GM18502 (cell line): ENCODE measurements at regions not wholly inside any gene's neighbourhood (a gene's known extent, or its start where the extent isn't known, plus 50 kb on each side); places are given as distances from the start of the nearest gene placed in this dataset.

Experiments used
- ATAC-seq: cut with Tn5 transposase; IDR thresholded peaks from one replicate; pipeline ENCODE4 v1.9.1; 2021; ENCODE audit warnings: mild to moderate bottlenecking; ENCODE audit not compliant: unreplicated experiment, poor library complexity

DNA sequence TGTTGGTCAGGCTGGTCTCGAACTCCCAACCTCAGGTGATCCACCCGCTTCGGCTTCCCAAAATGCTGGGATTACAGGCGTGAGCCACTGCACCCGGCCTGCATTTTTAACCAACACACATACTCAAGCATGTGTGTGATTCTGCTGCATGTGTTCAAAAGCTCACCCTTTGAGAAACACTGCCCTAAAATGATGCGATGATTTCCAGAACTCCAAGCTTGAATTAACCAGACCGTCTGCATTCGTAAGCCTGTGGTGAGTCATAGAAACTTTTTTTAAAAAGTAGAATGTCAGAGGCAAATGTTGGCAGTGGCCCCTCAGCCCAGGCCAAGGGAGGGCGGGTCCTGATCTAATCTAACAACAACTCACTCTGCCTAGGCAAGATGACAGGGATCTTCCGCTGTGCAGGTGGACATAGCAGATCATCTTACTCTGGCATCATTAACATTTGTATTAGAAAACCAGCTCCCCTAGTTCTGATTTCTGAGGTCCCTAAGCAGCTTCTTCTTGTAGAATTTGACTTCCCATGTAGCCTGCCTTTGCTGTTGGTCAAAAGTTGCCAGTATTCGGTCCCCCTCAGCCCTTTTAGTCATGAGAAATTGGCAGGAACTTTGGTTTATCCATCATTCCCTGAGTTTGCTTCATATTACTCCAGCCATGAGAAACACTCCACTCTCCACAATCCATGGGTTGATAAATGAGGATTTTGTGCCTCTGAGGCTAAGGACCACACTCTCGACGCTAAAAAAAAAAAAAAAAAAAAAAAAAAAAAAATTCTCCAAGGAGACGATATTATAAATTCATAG, 190.4 kb downstream of the SKIDA1 start:
- ATAC-seq = no peak

DNA sequence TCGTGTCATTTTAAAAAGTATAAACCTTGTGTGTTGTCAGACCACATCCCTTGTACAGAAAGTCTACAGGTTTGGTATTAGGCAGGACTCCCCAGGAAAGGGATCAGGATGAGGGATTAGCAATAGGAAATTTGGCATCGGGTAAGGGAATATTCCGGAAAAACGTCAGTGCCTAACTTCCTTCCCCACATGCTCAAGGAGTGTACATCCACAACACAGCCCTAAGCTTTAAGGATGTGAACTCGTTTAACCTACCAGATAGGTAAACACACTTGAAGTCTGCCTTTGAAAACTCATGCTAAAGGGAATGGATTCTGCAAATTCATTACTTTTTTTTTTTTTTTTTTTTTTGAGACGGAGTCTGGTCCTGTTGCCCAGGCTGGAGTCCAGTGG, 194.9 kb downstream of the SKIDA1 start:
- ATAC-seq = no peak

DNA sequence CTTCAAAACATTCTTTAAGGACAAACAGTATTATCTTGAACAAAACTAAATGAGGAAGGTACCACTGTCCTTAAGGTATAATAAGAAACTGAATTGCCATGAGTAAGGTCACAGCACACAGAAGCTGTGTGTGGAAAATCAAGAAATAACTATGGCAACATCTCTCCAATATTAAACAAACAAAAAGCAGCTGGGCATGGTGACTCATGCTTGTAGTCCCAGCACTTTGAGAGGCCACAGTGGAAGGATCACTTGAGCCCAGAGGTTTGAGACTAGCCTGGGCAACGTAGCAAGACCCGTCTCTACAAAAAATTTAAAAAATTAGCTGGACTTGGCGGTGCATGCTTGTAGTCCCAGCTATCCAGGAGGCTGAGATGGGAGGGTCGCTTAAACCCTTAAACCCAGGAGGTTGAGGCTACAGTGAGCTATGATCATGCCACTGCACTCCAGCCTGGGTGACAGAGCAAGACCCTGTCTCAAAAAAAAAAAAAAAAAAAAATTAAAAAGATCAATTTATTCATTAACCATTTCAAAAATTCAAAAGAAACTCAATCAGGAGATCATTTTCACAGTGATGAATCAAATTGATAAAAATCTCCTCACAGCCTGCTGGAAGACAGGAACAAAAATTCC, 195.4 kb downstream of the SKIDA1 start:
- no peak for ATAC-seq

DNA sequence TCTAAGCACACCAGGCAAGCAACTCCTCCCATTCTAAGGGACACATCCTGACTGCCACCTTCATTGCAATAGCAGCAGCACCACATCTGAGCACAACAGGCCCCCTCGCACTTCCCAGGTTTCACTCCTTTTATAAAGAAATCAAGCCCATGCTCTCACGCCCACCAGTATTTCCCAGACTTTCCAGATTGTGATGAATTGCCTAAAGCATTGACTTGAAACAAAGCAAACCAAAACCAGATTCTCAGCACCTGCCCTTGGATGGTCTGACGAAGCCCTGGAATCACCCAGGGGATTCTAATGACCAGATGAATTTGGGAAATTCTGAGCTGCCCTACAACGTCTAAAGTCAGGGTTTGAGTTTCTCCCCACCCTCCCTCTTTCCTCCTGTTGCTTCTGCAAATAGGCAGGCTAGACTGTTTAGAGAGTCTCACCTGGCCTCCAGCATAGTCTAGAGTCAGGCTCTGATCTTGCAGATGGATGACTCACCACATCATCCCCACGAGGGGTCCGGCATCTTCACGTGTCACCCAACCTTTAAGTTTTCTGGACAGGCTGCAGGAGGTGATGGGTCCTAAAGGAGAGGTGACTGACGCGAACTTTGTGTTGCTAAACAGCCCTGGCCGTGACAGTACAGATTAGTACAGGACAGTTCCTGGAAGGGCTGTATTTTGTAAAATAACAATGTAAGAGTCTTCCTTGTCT, 198.0 kb downstream of the SKIDA1 start:
- no peak for ATAC-seq

DNA sequence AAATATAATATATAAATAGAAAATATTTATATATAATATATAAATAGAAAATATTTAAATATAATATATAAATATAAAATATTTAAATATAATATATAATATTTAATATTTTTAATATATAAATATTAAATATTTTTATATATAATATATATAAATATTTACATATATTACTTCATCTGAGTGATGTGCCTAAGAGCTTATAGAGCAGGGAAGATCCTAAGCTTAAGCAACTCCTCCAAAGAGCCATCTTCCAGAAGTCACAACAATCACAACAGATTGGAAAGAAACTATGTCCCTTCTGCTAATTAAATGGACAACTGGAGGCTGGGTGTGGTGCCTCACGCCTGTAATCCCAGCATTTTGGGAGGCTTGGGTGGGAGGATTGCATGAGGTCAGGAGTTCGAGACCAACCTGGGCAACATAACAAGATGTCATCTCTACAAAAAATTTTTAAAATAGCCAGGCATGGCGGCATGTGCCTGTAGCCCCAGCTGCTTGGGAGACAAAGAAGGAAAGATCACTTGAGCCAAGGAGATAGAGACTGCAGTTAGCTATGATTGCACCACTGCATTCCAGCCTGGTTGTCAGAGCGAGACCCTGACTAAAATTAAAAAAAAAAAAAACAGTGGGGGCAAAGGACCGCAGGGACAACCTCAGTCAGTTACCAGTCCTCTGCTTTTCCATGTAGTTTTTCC, 198.7 kb downstream of the SKIDA1 start:
- ATAC-seq = no peak

DNA sequence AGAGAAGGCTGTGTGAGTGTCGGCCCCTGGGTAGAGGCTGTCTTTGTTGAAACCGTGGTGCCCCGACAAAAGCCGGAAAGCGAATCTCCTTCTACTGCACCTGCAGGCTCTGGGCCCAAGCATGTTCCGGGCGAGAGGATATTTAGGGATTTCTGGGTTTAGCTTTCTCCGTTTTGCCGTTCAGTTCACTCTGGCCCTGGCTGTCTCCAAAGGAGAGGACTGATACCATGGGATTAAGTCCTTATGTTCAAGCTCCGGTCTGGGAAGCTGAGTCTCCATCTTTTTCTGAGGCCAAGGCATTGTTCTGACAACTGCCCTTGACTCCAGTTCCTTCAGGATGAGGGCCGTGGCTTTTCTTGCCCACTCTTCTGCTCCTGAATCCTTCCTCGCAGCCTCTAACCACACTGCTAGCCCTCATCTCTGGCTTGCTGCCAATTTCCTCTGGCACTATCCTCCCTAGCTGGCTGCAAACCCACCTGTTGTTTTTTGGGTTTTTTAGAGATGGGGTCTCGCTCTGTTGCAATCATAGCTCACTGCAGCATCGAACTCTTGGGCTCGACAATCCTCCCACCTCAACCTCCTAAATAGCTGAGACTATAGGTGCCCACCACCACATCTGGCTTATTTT, 206.8 kb downstream of the SKIDA1 start:
- no peak for ATAC-seq

DNA sequence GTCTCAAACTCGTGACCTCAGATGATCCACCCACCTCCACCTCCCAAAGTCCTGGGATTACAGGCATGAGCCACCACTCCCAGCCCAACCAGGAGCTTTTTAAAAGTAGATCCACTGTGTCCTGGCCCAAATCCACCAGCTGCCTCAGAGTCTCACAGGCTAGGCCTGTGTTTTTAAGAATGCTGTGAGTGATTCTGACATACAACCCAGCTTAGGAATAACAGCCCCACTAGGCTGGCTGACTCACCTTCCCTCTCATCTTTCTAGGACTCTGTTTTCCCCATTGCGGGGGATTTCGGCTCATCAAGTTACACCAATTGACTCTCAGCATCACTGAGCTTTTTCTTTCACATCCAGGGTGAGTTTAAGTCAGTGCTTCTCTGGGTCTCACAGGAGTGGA, 207.6 kb downstream of the SKIDA1 start:
- no peak for ATAC-seq

DNA sequence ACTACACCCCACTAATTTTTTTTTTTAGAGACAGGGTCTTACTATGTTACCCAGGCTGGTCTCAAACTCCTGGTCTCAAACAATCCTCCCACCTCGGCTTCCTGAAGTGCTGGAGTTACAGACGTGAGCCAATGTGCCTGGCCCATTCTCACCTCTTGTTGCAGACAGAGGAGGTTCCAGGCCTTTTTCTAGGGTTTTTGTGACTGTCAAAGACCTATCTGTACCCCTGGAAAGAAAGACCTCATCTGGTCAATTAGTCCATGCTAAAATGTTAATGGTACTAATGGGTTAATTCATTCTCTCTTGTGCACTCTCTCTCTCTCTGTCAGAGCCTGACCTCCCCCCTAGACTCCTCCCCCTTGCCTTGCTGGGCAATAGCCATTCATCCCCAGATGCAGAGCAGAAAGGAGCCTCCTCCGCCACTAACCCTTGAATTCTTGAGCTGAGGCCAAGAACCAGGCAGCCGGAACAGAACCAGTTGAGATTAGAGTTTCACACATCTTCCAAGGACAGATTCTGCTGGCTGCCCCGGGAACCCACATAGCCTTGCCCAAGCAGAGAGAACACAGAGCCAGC, 209.7 kb downstream of the SKIDA1 start:
- ATAC-seq = no peak

DNA sequence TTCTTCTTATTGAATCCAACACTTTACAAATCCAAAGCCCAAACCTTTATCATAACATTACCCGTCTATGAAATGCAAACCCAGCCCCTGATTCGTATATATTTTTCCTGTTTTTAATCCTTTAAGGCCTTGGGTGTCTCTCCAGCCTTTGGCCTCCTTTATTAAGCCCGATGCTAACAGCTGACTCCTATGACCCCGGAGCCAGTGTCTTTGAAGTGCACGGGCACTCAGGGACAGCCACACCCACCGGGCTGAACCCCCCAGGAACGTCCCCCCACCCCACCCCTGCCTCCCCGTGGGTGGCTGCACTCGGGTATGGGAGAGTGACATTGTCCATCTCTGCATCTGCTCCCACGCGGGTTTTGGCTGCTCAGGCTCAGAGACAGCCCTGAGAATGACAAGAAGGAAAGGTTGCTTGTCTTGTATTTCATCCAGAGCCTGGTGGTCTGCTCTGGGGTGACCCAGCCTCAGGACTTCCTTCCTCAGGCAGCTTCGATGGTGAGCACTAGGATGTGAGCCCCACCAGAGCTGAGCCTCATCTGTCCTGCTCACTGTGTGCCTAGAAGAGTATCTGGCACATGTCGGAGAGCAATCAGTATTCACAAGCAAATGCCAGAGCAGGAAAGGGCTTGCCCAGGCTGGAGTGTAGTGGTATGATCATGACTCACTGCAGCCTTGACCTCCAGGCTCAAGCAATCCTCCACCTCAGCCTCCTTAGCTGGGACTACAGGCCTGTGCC, 210.4 kb downstream of the SKIDA1 start:
- no peak for ATAC-seq

DNA sequence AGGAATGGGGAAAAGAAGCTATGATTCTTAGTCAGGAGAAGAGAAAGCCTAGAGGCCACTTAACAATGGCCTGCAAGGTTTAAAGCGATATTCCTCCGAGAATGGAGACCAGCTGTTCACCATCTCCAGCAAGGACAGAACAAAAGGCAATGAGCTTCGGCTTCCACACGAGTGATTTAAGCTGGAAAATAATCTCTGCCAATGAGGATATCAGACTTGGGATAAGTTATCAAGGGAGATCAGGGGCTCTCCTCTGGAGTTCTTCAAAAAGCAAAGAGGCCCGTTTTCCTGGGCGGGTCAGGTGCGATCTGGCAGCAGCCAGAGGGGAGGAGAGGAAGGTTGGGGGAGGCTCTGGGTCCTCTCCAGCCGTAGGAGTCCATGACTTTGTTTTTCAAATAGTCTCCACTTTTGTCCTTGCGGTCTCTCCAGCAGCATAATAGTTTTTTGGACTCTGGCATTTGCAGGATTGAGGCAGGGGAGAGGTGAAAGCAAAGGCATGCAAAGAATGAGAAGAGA, 211.3 kb downstream of the SKIDA1 start:
- no peak for ATAC-seq

DNA sequence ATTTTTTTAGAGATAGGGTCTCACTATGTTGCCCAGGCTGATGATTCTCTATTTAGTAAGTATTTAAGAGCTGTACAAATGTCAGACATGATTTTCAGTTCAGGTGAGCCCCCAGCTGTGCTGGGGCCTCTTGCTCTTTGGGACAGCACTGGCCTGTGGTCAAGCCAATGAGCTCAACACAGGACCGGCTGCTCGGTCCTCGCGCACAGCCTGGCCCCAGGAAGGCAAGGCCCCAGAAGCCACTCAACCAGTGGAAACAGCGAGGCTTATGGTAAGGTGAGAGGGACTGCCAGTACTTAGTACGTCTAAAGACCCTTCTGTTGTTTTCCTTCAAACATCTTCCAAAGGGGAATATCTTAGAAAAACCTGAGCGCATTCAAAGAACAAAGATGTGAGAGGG, 211.8 kb downstream of the SKIDA1 start:
- no peak for ATAC-seq

DNA sequence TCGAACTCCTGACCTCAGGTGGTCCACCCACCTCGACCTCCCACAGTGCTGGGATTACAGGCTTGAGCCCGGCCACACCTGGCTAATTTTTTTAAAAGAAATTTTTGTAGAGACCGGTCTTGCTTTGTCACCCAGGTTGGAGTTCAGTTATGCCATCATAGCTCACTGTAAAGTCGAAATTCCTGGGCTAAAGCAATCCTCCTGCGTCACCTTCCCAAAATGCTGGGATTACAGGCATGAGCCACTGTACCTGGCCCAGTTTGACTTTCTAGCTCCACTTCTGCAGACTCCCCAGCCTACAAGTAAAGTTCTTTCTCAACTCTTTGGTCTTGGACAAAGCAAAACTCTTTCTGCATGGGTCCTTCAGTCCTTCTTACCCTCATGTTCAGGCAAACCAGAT, 214.1 kb downstream of the SKIDA1 start:
- no peak for ATAC-seq

DNA sequence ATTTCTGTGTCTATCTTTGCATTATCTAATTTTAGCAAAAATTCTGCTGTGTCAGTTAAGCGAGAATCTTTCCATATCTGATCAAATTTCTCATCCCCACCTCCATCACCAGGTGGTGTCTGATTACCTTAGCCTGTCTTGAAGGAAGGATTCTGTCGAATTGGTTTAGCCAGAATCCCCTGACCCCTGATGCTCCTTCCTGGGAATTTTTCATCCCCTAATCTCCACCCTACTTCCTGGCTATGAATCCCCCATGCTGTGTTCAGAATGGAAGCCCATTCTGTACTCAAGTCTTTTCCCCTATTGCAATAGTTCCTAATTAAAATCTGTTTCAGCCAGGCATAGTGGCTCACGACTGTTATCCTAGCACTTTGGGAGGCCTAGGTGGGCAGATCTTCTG, 216.1 kb downstream of the SKIDA1 start:
- no peak for ATAC-seq

DNA sequence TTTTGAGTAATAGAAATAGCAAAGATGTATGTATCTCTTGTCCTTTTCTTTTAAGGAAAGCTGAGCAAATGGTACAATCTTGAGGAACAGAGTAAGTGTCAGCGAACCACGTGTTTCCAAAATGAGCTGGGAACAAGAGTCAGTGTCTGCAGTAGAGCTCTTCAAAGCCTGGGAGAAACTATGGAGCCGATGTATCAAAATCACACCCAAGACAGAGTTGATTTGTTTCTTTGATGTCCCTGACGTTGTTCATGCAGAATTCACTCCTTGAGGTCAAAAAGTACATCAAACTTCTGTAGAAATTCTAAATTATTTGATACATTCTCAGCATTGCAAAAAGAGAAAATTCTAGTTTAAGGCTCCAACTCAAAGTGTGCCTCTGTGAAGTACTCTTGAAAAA, 216.5 kb downstream of the SKIDA1 start:
- no peak for ATAC-seq

DNA sequence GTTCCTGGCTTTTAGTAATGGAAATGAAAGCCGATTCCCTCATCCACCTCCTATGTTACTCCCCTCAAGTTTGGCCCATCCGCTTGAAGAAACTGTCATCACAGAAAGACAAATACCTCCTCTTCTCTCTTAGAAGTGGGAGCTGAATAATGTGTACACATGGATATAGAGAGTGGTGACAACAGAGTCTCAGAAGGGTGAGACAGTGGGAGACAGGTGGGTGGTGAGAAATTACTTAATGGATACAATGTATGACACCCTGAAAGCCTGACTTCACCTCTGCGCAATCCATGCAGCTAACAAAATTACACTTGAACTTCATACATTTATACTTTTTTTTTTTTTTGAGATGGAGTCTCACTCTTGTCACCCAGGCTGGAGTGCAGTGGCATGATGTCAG, 217.5 kb downstream of the SKIDA1 start:
- no peak for ATAC-seq

DNA sequence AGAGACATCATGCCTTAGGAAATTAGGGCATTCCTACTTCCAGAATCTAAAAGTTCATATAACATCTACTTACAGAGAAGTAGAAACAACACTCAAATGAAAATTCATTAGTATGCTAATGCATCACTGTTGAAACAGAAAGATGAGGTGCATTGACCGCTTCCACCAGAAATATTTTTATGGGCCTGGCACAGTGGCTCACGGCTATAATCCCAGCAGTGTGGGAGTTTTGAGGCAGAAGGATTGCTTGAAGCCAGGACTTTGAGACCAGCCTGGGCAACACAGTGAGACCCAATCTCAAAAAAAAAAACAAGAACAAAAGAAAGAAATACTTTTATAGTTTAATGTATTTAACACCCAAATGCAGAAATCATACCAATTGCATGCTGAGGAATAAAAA, 220.9 kb downstream of the SKIDA1 start:
- ATAC-seq = no peak

DNA sequence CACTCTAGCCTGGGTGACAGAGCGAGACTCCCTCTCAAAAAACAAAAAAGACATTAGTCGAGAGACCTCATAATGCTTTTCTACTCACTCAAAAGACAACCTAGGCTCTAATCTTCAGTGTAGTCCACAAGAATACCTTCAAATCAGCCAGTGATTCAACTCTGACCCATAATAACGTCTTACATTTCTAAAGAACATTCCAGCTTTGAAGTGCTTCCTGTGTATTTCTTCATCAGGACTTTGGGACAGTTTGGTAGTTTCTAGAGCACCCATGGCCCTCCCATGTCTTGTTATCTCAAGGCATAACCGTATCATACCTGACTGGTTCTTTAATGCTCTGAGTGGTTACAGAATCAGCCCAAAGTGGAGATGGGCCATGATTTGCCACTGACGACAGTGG, 221.3 kb downstream of the SKIDA1 start:
- ATAC-seq = no peak

DNA sequence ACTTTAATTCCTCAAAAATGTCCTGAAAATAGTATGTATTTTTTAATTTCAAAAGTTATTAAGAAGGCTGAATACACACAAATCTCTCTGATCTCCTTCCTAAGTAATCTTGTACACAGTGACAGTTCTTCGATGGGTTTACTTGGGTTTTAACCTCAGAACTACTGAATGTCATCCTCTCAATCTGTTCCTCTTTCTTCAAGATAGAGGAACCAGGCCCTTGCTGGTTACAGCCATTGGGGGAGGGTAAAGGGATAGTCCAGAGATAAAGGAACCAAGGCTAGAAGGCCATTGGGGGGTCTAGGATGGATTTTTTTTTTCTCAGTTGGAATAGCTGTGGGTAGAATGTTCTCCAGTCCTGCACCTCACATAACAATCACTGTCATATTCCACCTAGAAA, 224.9 kb downstream of the SKIDA1 start:
- ATAC-seq = peak; percentile 53

DNA sequence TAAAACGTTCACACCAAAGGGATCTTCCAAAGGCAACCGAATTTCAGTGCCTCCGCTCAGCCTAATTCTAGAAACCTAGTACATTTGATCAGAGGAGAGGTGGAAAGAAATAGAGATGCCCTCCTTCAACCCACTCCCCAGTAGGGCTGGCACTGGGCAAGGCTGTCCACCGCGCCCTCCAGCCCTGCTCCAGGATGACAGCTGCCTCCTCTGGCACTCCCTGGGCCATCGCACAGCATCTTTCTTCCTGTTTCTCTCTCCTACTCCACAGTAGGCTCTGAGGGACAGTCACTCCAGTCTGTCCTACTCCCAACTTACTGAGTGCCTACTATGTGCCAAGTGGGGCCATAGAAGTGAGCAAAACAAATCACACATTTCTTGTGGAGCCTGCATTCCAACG, 226.2 kb downstream of the SKIDA1 start:
- ATAC-seq = no peak
